ENCODE measurements at regions not wholly inside any gene's neighbourhood (a gene's known extent, or its start where the extent isn't known, plus 50 kb on each side); places are given as distances from the start of the nearest gene placed in this dataset.

GRCh38 chr10:36712695-36713094 is 412.7 kb upstream of the ANKRD30A start:
- no peak overlapping the region for H3K9ac ChIP-seq (ENCODE audit: low read length)
- ChIA-PET CTCF (no interaction called here), POLR2A (no interaction called here), RAD21 (ENCODE audit: low non-redundant PET in 1 of 2, low total read pairs in 2 of 2, uncharacterized antibody in 2 of 2, unreplicated experiment in 2 of 2) (no interaction called here)
- H2AFZ ChIP-seq (ENCODE audit: low read depth, low read length, poor library complexity, severe bottlenecking): no peak overlapping the region
- H3K9me3 ChIP-seq (ENCODE audit: control insufficient read depth in 1 of 2, insufficient read depth in 1 of 2, low read depth in 1 of 2, low read length in 2 of 2): peaks cover 4 to 19% of the 10 kb centered on the region in 2 experiments; a peak in 2 of 4 replicates
- ATAC-seq (no peak), DNase-seq (ENCODE audit: low read depth, low spot score) (no peak)
- BruUV-seq (replicated peaks): no TSS peak
- H3K9me2 ChIP-seq (ENCODE audit: insufficient read depth): no peaks in the 10 kb centered on the region
- H3K36me3 ChIP-seq (ENCODE audit: control insufficient read depth in 1 of 2, insufficient read depth in 2 of 2, low read length in 2 of 2): no peaks in the 10 kb centered on the region
- H3K4me3 ChIP-seq (replicated peaks in 1 of 2; ENCODE audit: low read depth in 1 of 2, low read length in 2 of 2): no peak overlapping the region
- intact Hi-C loops (cut with micrococcal nuclease): no loop called here
- H4K20me1 ChIP-seq (ENCODE audit: insufficient read depth): no peaks in the 10 kb centered on the region
- H3K27ac ChIP-seq (ENCODE audit: low read depth, low read length): no peak overlapping the region
- no peak for TF ChIP-seq ELF1 (IDR thresholded peaks at IDR 0.05; ENCODE audit: borderline replicate concordance, low read depth)
- TF ChIP-seq TCF7L2 (IDR thresholded peaks at IDR 0.05; ENCODE audit: borderline replicate concordance, extremely low read depth, insufficient read depth, insufficient read length): no peak
- no peak for TF ChIP-seq CEBPB (IDR thresholded peaks at IDR 0.05; ENCODE audit: low read depth)
- no peak for TF ChIP-seq SIN3A (IDR thresholded peaks at IDR 0.05; ENCODE audit: low read depth)
- TF ChIP-seq ZBTB33 (IDR thresholded peaks at IDR 0.05; ENCODE audit: extremely low read depth, insufficient replicate concordance, low read length): no peak
- no peak for TF ChIP-seq EZH2phosphoT487 (IDR thresholded peaks at IDR 0.05; ENCODE audit: borderline replicate concordance)
- no peak for TF ChIP-seq SP1 (IDR thresholded peaks at IDR 0.05; ENCODE audit: low read depth)
- TF ChIP-seq FOSL1 (IDR thresholded peaks at IDR 0.05; ENCODE audit: low read depth): no peak
- TF ChIP-seq ATF3 (IDR thresholded peaks at IDR 0.05): no peak
- TF ChIP-seq SRF (IDR thresholded peaks at IDR 0.05; ENCODE audit: low read depth): no peak
- no peak for TF ChIP-seq POLR2A (IDR thresholded peaks at IDR 0.05; ENCODE audit: borderline replicate concordance, extremely low read depth, insufficient read depth, insufficient read length)
- no peak for TF ChIP-seq MAX (IDR thresholded peaks at IDR 0.05)
- no peak for TF ChIP-seq ZFX (IDR thresholded peaks at IDR 0.05)
- TF ChIP-seq RAD21 (IDR thresholded peaks at IDR 0.05; ENCODE audit: low read depth): no peak
- no peak for TF ChIP-seq CBX3 (IDR thresholded peaks at IDR 0.05; ENCODE audit: low read depth)
- TF ChIP-seq EZH2 (IDR thresholded peaks at IDR 0.05): no peak
- TF ChIP-seq REST (IDR thresholded peaks at IDR 0.05; ENCODE audit: low read depth): no peak
- TF ChIP-seq YY1 (IDR thresholded peaks at IDR 0.05; ENCODE audit: extremely low read depth, insufficient replicate concordance, low read depth, low read length): no peak
- TF ChIP-seq POLR2AphosphoS5 (IDR thresholded peaks at IDR 0.05; ENCODE audit: low read depth, low read length): no peak
- TF ChIP-seq JUND (IDR thresholded peaks at IDR 0.05): no peak
- no peaks in the 10 kb centered on the region for H3K27me3 ChIP-seq (ENCODE audit: insufficient read depth, low read length)
- H3K4me2 ChIP-seq (ENCODE audit: low read length): no peak overlapping the region
- no peaks in the 10 kb centered on the region for H3K79me2 ChIP-seq (ENCODE audit: insufficient read depth, low read length)
- H3K4me1 ChIP-seq (ENCODE audit: control insufficient read depth in 1 of 2, insufficient read depth in 2 of 2, low read length in 2 of 2): no peaks in the 10 kb centered on the region
